Natural killer cell treated with Interleukin-12 subunit alpha and Interleukin-12 subunit beta and Interleukin-15 and Interleukin-18, amount 100 ng/mL, for 72 hours (primary cell): ENCODE measurements at regions not wholly inside any gene's neighbourhood (a gene's known extent, or its start where the extent isn't known, plus 50 kb on each side); places are given as distances from the start of the nearest gene placed in this dataset.

Experiments used
- ATAC-seq, 2 donors: fragments of 150-1000 bp; cut with Tn5 transposase in 1 of 2; sonication (Bioruptor Pico), chemical (Tn5 transposase) in 1 of 2; 2 replicates each; pipeline ENCODE4 v1.10.0; 2021
- DNase-seq: peaks from one replicate; pipeline ENCODE4 v3.0.0; 2022; ENCODE audit warnings: low spot score
- H3K27ac Mint-ChIP-seq, 2 donors: 1 replicate in 1 of 2; 2 replicates in 1 of 2; pipeline ENCODE4 v1.8.0; 2022; ENCODE audit warnings: mixed read lengths in 2 of 2, mild to moderate bottlenecking in 1 of 2, moderate library complexity in 1 of 2
- H3K27me3 Mint-ChIP-seq, 2 donors: 1 replicate in 1 of 2; 2 replicates in 1 of 2; pipeline ENCODE4 v1.8.0; 2022; ENCODE audit warnings: mixed read lengths in 2 of 2
- H3K36me3 Mint-ChIP-seq: one replicate; pipeline ENCODE4 v1.8.0; 2022; ENCODE audit warnings: mixed read lengths
- H3K4me1 Mint-ChIP-seq, 2 donors: 1 replicate in 1 of 2; 2 replicates in 1 of 2; pipeline ENCODE4 v1.8.0; 2022; ENCODE audit warnings: low read depth in 2 of 2, mixed read lengths in 2 of 2, mild to moderate bottlenecking in 1 of 2
- H3K4me3 Mint-ChIP-seq: one replicate; pipeline ENCODE4 v1.8.0; 2022; ENCODE audit warnings: mixed read lengths
- H3K9me3 Mint-ChIP-seq: 2 replicates; pipeline ENCODE4 v1.8.0; 2022; ENCODE audit warnings: mixed read lengths

GRCh38 chr7:97512441-97513207, 219.3 kb upstream of the TAC1 start:
- no peaks in the 10 kb centered on the region for H3K36me3 Mint-ChIP-seq
- no peaks in the 10 kb centered on the region for H3K27me3 Mint-ChIP-seq
- H3K9me3 Mint-ChIP-seq: peaks cover 5% of the 10 kb centered on the region
- H3K27ac Mint-ChIP-seq: no peak overlapping the region
- DNase-seq (no peak), ATAC-seq (peak in 1 of 2 donors; percentile 36)
- H3K4me3 Mint-ChIP-seq: no peak overlapping the region
- H3K4me1 Mint-ChIP-seq: no peaks in the 10 kb centered on the region

- Mint-ChIP-seq H3K4me1 (no peaks in the 10 kb centered on the region), H3K9me3 (peaks cover 5% of the 10 kb centered on the region), H3K27me3 (no peaks in the 10 kb centered on the region), H3K36me3 (no peaks in the 10 kb centered on the region), H3K4me3 (no peak overlapping the region), H3K27ac (no peak overlapping the region)
- DNase-seq (no peak), ATAC-seq (no peak)
These were observed 218.6 kb upstream of the TAC1 start for GRCh38 chr7:97513326-97513725.

GRCh38 chr7:97541188-97541587, 190.7 kb upstream of the TAC1 start:
- no peaks in the 10 kb centered on the region for H3K4me1 Mint-ChIP-seq
- ATAC-seq (no peak), DNase-seq (no peak)
- H3K27ac Mint-ChIP-seq: no peak overlapping the region
- H3K4me3 Mint-ChIP-seq: no peak overlapping the region
- no peaks in the 10 kb centered on the region for H3K27me3 Mint-ChIP-seq
- no peaks in the 10 kb centered on the region for H3K36me3 Mint-ChIP-seq
- no peaks in the 10 kb centered on the region for H3K9me3 Mint-ChIP-seq

GRCh38 chr7:97555857-97556421, 175.9 kb upstream of the TAC1 start:
- Mint-ChIP-seq H3K27me3 (no peaks in the 10 kb centered on the region), H3K4me3 (no peak overlapping the region), H3K9me3 (peaks cover 32% of the 10 kb centered on the region), H3K4me1 (no peaks in the 10 kb centered on the region), H3K27ac (no peak overlapping the region), H3K36me3 (peaks cover 6% of the 10 kb centered on the region)
- ATAC-seq (no peak), DNase-seq (no peak)

GRCh38 chr7:97565665-97566064, 166.2 kb upstream of the TAC1 start:
- no peaks in the 10 kb centered on the region for H3K36me3 Mint-ChIP-seq
- peaks cover 10% of the 10 kb centered on the region for H3K9me3 Mint-ChIP-seq
- H3K4me3 Mint-ChIP-seq: no peak overlapping the region
- ATAC-seq: no peak
- no peak overlapping the region for H3K27ac Mint-ChIP-seq
- no peaks in the 10 kb centered on the region for H3K4me1 Mint-ChIP-seq
- no peaks in the 10 kb centered on the region for H3K27me3 Mint-ChIP-seq
- no peak for DNase-seq

GRCh38 chr7:97573065-97573464, 158.8 kb upstream of the TAC1 start:
- H3K27me3 Mint-ChIP-seq: no peaks in the 10 kb centered on the region
- H3K4me1 Mint-ChIP-seq: no peaks in the 10 kb centered on the region
- no peak for DNase-seq
- peaks cover 3% of the 10 kb centered on the region for H3K9me3 Mint-ChIP-seq
- no peaks in the 10 kb centered on the region for H3K36me3 Mint-ChIP-seq
- no peak overlapping the region for H3K27ac Mint-ChIP-seq
- H3K4me3 Mint-ChIP-seq: no peak overlapping the region
- ATAC-seq: no peak

- Mint-ChIP-seq H3K4me3 (no peak overlapping the region), H3K27me3 (no peaks in the 10 kb centered on the region), H3K36me3 (no peaks in the 10 kb centered on the region), H3K4me1 (no peaks in the 10 kb centered on the region), H3K27ac (no peak overlapping the region), H3K9me3 (peaks cover 3% of the 10 kb centered on the region)
- no peak for DNase-seq
- ATAC-seq: no peak
These were observed 155.8 kb upstream of the TAC1 start for GRCh38 chr7:97576043-97576442.

GRCh38 chr7:97578225-97578624, 153.7 kb upstream of the TAC1 start:
- Mint-ChIP-seq H3K9me3 (peaks cover 17% of the 10 kb centered on the region), H3K27me3 (no peaks in the 10 kb centered on the region), H3K36me3 (no peaks in the 10 kb centered on the region), H3K27ac (no peak overlapping the region), H3K4me3 (no peak overlapping the region), H3K4me1 (no peaks in the 10 kb centered on the region)
- DNase-seq (no peak), ATAC-seq (no peak)

GRCh38 chr7:97580205-97580604, 151.7 kb upstream of the TAC1 start:
- Mint-ChIP-seq H3K27me3 (no peaks in the 10 kb centered on the region), H3K36me3 (no peaks in the 10 kb centered on the region), H3K9me3 (peaks cover 14% of the 10 kb centered on the region), H3K27ac (no peak overlapping the region), H3K4me1 (no peaks in the 10 kb centered on the region), H3K4me3 (no peak overlapping the region)
- no peak for ATAC-seq
- DNase-seq: no peak

- Mint-ChIP-seq H3K27ac (no peak overlapping the region), H3K4me1 (no peaks in the 10 kb centered on the region), H3K4me3 (no peak overlapping the region), H3K36me3 (no peaks in the 10 kb centered on the region), H3K27me3 (no peaks in the 10 kb centered on the region), H3K9me3 (peaks cover 20% of the 10 kb centered on the region)
- DNase-seq: no peak
- no peak for ATAC-seq
These were observed 136.4 kb upstream of the TAC1 start for GRCh38 chr7:97595439-97595838.

- no peaks in the 10 kb centered on the region for H3K4me1 Mint-ChIP-seq
- no peaks in the 10 kb centered on the region for H3K36me3 Mint-ChIP-seq
- H3K4me3 Mint-ChIP-seq: no peak overlapping the region
- DNase-seq: no peak
- H3K9me3 Mint-ChIP-seq: peaks cover 4% of the 10 kb centered on the region
- no peak overlapping the region for H3K27ac Mint-ChIP-seq
- ATAC-seq: no peak
- H3K27me3 Mint-ChIP-seq: no peaks in the 10 kb centered on the region
These were observed 129.9 kb upstream of the TAC1 start for GRCh38 chr7:97601931-97602457.

- Mint-ChIP-seq H3K36me3 (no peaks in the 10 kb centered on the region), H3K9me3 (peaks cover 8% of the 10 kb centered on the region), H3K27ac (no peak overlapping the region), H3K4me1 (no peaks in the 10 kb centered on the region), H3K27me3 (no peaks in the 10 kb centered on the region), H3K4me3 (no peak overlapping the region)
- ATAC-seq (no peak), DNase-seq (no peak)
These were observed 111.4 kb upstream of the TAC1 start for GRCh38 chr7:97620495-97620894.

GRCh38 chr7:97623333-97623732, 108.6 kb upstream of the TAC1 start:
- Mint-ChIP-seq H3K27ac (no peak overlapping the region), H3K36me3 (no peaks in the 10 kb centered on the region), H3K27me3 (no peaks in the 10 kb centered on the region), H3K4me1 (no peaks in the 10 kb centered on the region), H3K4me3 (no peak overlapping the region), H3K9me3 (peaks cover 11% of the 10 kb centered on the region)
- DNase-seq: no peak
- no peak for ATAC-seq

GRCh38 chr7:97630116-97630515, 101.8 kb upstream of the TAC1 start:
- Mint-ChIP-seq H3K4me1 (no peaks in the 10 kb centered on the region), H3K27ac (no peak overlapping the region), H3K4me3 (no peak overlapping the region), H3K9me3 (peaks cover 11% of the 10 kb centered on the region), H3K36me3 (no peaks in the 10 kb centered on the region), H3K27me3 (no peaks in the 10 kb centered on the region)
- ATAC-seq (no peak), DNase-seq (no peak)
